PC-3 (cell line): ENCODE measurements at regions not wholly inside any gene's neighbourhood (a gene's known extent, or its start where the extent isn't known, plus 50 kb on each side); places are given as distances from the start of the nearest gene placed in this dataset.

ENCODE experiments used
- CTCF ChIP-seq: fragments of 300-600 bp; sonication (generic); conservative IDR thresholded peaks from 2 replicates; pipeline ENCODE4 v1.5.1; 2017; ENCODE audit warnings: antibody characterized with exemption, low read depth, mild to moderate bottlenecking, low read length
- EZH2 ChIP-seq: fragments of 300-600 bp; sonication (generic); IDR thresholded peaks from one replicate; pipeline ENCODE4 v1.6.1; 2017; ENCODE audit warnings: antibody characterized with exemption, mild to moderate bottlenecking, low read length; ENCODE audit not compliant: unreplicated experiment

- TF ChIP-seq EZH2 = no peak
- TF ChIP-seq CTCF = no peak
These were observed 1338.8 kb upstream of the SEL1L start for GRCh38 chr14:82872494-82872893.
